ENCODE measurements at regions not wholly inside any gene's neighbourhood (a gene's known extent, or its start where the extent isn't known, plus 50 kb on each side); places are given as distances from the start of the nearest gene placed in this dataset.

DNA sequence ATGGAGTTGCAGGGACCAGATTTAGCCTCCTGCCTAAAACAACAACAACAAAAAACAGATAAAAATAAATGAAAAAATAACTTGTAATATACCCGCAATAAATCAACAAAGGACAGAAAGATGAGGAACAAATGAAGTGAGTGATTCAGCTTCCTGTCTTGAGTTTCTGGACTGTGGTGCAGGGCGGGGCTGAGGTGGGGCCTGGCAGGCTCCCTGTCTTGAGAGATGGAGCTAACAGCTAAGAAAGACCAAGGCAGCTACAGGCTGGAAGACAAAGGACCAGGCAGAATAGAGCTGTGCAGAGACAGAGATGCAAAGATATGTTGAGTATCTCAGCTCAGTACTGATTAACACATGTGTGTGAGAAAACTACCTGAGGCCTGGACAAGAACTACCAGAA is 879.2 kb downstream of the AACS start:
- no peak for DNase-seq

GRCh38 chr12:125949471-125949870 is 884.2 kb downstream of the AACS start:
- no peak for DNase-seq

GRCh38 chr12:125954362-125954761 is 889.1 kb downstream of the AACS start:
- no peak for DNase-seq

DNA sequence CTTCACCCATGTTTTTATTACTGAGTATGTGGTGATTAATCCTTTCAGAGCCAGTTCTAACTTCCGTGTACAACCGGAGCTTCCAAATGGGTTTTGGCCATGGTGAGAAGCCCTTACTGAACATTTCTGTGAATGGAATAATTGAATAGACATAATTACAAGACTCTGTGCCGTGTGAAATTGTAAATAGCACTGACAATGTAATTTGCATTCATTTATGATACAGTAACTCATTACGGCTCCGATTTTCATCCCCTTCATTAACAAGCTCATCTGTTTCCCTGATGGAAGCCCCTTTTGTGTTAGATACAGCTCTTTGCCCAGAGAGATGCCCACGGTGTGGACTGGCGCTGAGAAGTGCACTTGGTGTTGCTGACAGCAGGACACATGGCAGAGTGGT is 891.0 kb downstream of the AACS start:
- DNase-seq: no peak

GRCh38 chr12:125966641-125967040 is 901.4 kb downstream of the AACS start:
- no peak for DNase-seq

DNA sequence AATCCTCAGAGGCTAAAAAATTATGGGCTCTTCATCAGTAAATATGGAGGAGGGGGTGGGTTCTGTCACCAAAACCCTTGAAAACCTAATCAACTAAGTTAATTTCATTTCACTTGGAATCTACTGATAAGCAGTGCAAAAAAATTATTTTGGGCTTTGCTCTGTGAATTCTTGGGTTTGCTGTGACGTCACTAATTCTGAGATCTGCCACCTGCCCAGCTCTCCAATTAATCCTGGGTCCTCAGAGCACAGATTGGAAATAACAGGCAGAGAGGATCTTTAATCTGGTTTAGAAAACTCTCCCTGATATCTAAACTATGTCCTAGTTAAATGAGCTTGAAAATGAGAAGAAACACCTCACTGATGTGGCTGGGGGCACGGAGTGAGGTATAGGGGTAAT is 903.2 kb downstream of the AACS start:
- no peak for DNase-seq

- DNase-seq: no peak
These were observed 906.7 kb downstream of the AACS start for GRCh38 chr12:125971981-125972380.

DNA sequence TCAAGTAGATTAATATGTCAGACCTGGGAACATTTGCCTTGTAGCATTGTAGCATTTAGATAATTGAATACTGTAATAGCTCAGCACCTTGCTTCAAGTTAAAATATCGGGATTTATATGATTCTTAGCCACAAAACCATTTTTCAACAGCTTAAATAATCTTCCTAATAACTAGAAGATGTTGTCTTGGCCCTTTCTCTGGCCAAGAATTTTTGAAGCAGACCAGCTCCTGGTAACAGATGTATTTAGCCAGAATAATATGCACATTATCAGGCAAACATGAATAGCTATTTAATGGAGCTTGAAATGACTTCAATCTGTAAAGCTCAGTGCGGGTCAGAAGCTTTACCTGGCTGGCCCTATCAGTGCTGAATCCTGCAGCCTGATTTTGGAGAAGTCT is 913.1 kb downstream of the AACS start:
- no peak for DNase-seq

- no peak for DNase-seq
These were observed 916.5 kb downstream of the AACS start for GRCh38 chr12:125981610-125982253.

- no peak for DNase-seq
These were observed 918.0 kb downstream of the AACS start for GRCh38 chr12:125983094-125983783.

DNA sequence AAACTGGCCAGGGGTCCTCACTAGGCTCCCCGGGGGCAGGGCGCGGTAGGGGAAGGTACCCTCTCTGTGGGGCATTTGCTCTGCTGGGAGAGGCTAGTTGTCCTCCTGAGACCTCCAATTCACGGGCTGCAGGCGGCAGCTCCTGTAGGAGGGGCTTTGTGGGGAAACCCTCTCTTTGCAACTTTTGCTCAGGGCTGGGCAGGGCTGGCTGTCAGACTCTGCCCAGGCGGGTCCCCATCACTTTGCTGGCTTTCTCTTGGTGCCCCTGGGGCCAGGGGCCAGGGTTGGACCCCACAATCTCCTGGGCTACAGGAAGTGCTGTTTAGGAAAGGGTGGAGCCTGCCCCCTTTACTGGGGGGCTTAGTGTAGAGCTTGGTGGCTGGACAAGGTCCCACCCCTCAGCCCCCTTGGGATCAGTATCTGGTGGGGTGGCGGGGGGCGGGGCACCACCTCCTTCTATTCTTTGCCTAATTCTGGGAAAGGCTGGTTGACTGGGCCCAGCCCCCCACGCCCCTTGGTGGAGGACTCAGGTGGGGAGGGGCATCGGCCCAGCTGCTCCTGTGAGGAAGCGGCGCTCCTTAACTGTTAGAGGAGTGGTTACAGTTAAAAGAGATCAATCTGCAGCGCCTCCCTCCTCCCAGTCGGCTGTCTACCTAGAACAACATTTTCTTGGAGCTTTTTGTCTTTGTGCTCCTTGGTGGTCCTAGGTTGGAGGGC is 918.7 kb downstream of the AACS start:
- no peak for DNase-seq

DNA sequence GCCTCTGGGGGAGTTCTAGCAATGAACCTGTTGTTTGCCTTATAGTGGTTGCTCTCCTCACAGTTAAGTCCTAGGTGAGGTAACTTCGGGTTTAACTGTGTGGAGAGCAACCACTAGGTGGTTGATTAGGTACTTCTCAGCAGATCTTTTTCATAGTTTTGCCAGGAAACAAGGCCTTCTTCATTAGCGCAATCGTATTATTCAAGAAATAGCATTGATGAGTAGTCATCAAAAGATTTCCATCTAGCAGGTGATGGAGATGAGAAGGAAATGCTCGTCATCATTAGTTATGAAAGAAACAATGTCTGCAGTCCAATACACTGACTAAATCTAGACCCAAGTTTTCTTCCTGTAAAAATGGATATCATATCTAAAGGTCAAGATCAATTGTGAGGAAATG is 923.3 kb downstream of the AACS start:
- DNase-seq: no peak

DNA sequence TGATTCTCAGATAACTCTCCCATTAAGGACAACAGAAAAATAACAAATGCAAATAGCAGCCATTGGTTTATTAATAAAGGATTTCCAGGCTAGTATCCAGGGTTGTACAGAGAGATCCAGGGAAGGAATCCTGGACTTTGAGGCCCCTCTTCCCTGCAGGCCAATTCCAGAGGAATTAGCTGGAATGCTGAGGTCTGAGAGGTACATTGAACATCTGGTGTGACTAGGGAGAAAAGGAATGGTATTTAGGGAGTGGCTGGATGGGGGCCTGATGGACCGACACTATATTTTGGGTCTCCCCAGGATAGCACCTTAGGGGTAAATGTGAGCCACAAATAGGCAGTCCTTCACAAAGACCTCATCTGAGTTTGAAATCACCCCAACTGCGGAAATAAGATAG is 924.5 kb downstream of the AACS start:
- DNase-seq: no peak

GRCh38 chr12:125996443-125996842 is 931.2 kb downstream of the AACS start:
- DNase-seq: no peak

DNA sequence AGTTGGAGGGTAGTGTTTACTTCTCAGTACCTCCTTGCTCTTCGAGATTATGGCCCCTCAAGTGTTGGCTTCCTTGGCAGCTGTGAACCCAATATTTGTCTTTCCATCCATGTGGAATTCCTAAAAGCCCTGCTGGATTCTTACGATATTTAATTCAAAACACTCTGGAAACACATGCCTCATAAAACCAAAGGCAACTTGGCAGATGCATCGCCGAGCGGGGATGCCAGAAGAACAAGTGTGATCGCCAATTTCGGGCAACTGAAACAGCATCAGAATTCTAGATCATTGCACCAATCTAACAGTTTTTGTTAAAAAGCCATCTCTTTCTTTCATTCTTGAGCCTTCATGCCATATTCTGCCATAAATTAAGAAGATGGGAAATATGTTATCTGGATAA is 934.4 kb downstream of the AACS start:
- DNase-seq: no peak

DNA sequence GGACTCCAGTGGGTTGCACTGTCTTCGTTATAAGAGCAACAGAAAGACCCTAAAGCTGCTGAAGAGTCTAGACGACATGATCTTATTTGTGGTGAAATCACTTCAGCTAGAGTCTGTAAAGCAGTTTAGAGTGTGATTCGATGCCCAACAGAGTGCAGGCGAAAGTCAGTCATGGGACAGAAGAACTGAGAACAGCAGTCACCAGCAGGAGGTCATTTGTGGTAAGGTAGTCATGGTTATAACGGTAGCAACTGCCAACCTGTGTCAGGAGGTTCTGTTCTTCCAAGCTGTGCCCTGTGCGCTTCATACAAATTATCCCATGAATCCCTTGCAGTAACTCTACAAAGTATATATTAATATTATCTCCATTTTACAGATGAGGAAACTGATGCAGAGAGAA is 954.1 kb downstream of the AACS start:
- no peak for DNase-seq

DNA sequence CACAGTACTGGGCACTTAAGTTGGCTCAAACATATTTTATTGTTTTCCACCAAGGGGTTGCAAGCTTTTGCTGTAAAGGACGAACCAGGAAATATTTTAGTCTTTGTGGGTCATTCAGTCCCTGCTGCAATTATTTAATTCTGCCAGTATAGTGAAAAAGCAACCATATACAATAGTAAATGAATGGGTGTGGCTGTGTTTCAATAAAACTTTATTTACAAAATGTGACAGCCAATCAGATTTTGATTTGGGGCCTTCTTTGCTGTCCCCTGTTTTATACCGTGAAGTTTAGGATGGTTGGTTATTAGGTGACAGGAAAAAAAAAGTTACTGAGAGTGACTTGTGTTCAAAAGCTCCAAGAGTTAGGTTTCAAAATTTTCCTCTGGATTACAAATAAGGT is 956.4 kb downstream of the AACS start:
- no peak for DNase-seq

DNA sequence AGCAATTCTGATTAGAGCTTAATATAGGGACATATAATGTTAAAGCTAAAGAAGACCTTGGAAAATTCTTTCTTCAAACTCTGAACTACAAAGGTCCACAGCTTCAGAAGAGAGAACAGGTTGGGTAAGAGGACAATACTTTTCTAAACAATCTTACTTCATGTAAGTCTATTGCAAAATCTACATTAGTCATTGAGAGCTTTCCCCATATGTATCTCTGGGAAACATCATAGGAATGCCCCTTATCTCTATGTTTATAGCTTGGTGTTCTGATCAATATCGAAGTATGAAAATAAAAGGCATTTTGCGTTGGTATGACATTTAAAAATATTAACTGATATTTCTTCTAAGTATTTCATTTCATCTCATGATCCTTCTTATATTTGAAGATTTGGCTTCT is 962.6 kb downstream of the AACS start:
- no peak for DNase-seq

DNA sequence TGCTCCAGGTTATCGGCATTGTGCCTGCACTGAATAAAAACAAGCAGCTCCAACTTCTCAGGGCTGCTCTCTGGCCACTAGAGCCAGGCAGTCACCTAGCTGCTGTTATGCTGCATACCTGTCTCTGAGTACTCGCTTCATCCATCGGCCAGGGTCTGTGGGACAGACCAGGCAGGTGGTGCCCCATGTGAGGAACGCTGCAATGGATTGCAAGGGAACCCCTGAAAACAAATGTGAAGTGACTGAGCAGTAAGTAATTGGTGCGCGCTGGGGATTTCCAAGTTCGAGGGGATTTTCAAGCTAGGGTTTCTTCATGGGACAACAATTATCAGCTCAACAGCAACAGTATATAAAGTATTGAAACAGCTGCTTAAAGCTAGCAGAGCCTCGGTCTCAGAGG is 965.3 kb downstream of the AACS start:
- no peak for DNase-seq

- no peak for DNase-seq
These were observed 968.5 kb downstream of the AACS start for GRCh38 chr12:126033751-126034150.

GRCh38 chr12:126036348-126036747 is 971.1 kb downstream of the AACS start:
- no peak for DNase-seq

GRCh38 chr12:126038434-126038833 is 973.2 kb downstream of the AACS start:
- no peak for DNase-seq

GRCh38 chr12:126040307-126040706 is 975.1 kb downstream of the AACS start:
- DNase-seq: no peak

GRCh38 chr12:126042286-126042685 is 977.1 kb downstream of the AACS start:
- DNase-seq: no peak
